Vagina (tissue), 2 donors: ENCODE measurements at regions not wholly inside any gene's neighbourhood (a gene's known extent, or its start where the extent isn't known, plus 50 kb on each side); places are given as distances from the start of the nearest gene placed in this dataset.

Experiments
- POLR2A ChIP-seq, 2 donors: fragments of 450-650 bp; IDR thresholded peaks; one replicate each; pipeline ENCODE4 v1.6.1; 2017; ENCODE audit warnings: antibody characterized with exemption in 2 of 2, mild to moderate bottlenecking in 2 of 2, moderate library complexity in 2 of 2
- POLR2AphosphoS5 ChIP-seq, 2 donors: sonication (generic); formaldehyde crosslinking; IDR thresholded peaks; one replicate each; pipeline ENCODE4 v1.9.0; 2017; ENCODE audit warnings: antibody characterized with exemption in 2 of 2, mild to moderate bottlenecking in 2 of 2, low read depth in 1 of 2; ENCODE audit not compliant: insufficient read depth in 1 of 2
- TF ChIP-seq, protein P1 (sequence below), 3 experiments: fragments of 450-650 bp in 2 of 3; fragments of 200-600 bp in 1 of 3; sonication (generic) in 1 of 3; IDR thresholded peaks; one replicate each; pipeline ENCODE4 v1.5.1; 2017 to 2019; ENCODE audit warnings: antibody characterized with exemption in 3 of 3, mild to moderate bottlenecking in 2 of 3, moderate library complexity in 2 of 3

DNA sequence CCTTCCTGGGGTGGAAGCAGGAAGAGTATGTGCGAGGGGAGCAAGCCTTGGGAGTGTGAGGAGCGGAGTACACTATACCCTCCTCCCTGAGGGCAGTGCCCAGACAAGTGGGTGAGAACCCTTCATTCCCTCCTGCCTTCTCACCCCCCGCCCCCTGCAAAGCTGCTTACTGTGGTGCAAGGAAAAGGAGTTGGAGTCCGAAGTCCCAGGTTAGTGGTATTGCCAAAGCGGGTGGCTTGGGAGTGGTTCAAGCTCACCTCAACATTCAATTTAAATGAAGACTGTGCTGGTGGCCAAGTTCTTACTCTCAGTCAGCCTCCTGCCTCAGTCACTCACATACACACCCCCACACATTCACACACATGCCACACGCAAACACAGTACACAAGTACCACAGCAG, 74.7 kb upstream of the PRDM1 start:
- no peak for TF ChIP-seq POLR2AphosphoS5 (IDR thresholded peaks at IDR 0.05; ENCODE audit: insufficient read depth in 1 of 2, low read depth in 1 of 2)
- TF ChIP-seq, protein P1, sequence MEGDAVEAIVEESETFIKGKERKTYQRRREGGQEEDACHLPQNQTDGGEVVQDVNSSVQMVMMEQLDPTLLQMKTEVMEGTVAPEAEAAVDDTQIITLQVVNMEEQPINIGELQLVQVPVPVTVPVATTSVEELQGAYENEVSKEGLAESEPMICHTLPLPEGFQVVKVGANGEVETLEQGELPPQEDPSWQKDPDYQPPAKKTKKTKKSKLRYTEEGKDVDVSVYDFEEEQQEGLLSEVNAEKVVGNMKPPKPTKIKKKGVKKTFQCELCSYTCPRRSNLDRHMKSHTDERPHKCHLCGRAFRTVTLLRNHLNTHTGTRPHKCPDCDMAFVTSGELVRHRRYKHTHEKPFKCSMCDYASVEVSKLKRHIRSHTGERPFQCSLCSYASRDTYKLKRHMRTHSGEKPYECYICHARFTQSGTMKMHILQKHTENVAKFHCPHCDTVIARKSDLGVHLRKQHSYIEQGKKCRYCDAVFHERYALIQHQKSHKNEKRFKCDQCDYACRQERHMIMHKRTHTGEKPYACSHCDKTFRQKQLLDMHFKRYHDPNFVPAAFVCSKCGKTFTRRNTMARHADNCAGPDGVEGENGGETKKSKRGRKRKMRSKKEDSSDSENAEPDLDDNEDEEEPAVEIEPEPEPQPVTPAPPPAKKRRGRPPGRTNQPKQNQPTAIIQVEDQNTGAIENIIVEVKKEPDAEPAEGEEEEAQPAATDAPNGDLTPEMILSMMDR (IDR thresholded peaks at IDR 0.05), result no peak
- TF ChIP-seq POLR2A (IDR thresholded peaks at IDR 0.05), result no peak
